ENCODE measurements at regions not wholly inside any gene's neighbourhood (a gene's known extent, or its start where the extent isn't known, plus 50 kb on each side); places are given as distances from the start of the nearest gene placed in this dataset.

GRCh38 chr5:91607675-91608074 is 224.6 kb upstream of the ARRDC3 start:
- Histone ChIP-seq H3K36me3 (no peaks in the 10 kb centered on the region), H3K4me3 (no peak overlapping the region), H3K27ac (no peak overlapping the region), H3K4me1 (no peaks in the 10 kb centered on the region), H3K27me3 (no peaks in the 10 kb centered on the region), H3K9me3 (no peaks in the 10 kb centered on the region)
- intact Hi-C loops (cut with DNase I), result no loop called here
- no peak for FAIRE-seq
- DNase-seq, result no peak
- ATAC-seq, result no peak
- no peak for TF ChIP-seq CTCF (IDR thresholded peaks at IDR 0.05)

GRCh38 chr5:91599863-91600262 is 216.7 kb upstream of the ARRDC3 start:
- H3K27ac ChIP-seq, result no peak overlapping the region
- TF ChIP-seq CTCF (IDR thresholded peaks at IDR 0.05), result no peak
- FAIRE-seq (no peak), DNase-seq (no peak), ATAC-seq (no peak)
- no peaks in the 10 kb centered on the region for H3K9me3 ChIP-seq
- 64 to 72% methylated on average over 5 of the region's 5 CpGs for WGBS, 2 donors
- H3K36me3 ChIP-seq, result no peaks in the 10 kb centered on the region
- no peaks in the 10 kb centered on the region for H3K4me1 ChIP-seq
- intact Hi-C loops (cut with DNase I), result no loop called here
- no peak overlapping the region for H3K4me3 ChIP-seq
- H3K27me3 ChIP-seq, result no peaks in the 10 kb centered on the region

- no peak for ATAC-seq
- no peak for FAIRE-seq
- no peak for DNase-seq
- no peak overlapping the region for H3K27ac ChIP-seq
- no peaks in the 10 kb centered on the region for H3K9me3 ChIP-seq
- intact Hi-C loops (cut with DNase I), result no loop called here
- H3K36me3 ChIP-seq, result no peaks in the 10 kb centered on the region
- TF ChIP-seq CTCF (IDR thresholded peaks at IDR 0.05), result no peak
- H3K4me1 ChIP-seq, result no peaks in the 10 kb centered on the region
- H3K27me3 ChIP-seq, result no peaks in the 10 kb centered on the region
- no peak overlapping the region for H3K4me3 ChIP-seq
- WGBS, 2 donors, result 56 to 65% methylated on average over 2 of the region's 2 CpGs
These were observed 215.1 kb upstream of the ARRDC3 start for GRCh38 chr5:91598216-91598615.

GRCh38 chr5:91595424-91595823 is 212.3 kb upstream of the ARRDC3 start:
- H3K4me1 ChIP-seq, result no peaks in the 10 kb centered on the region
- WGBS, 2 donors, result 67 to 81% methylated on average over 3 of the region's 3 CpGs
- ATAC-seq, result no peak
- intact Hi-C loops (cut with DNase I), result no loop called here
- H3K36me3 ChIP-seq, result no peaks in the 10 kb centered on the region
- no peak for FAIRE-seq
- H3K27me3 ChIP-seq, result no peaks in the 10 kb centered on the region
- no peaks in the 10 kb centered on the region for H3K9me3 ChIP-seq
- H3K4me3 ChIP-seq, result no peak overlapping the region
- DNase-seq, result no peak
- no peak overlapping the region for H3K27ac ChIP-seq
- TF ChIP-seq CTCF (IDR thresholded peaks at IDR 0.05), result no peak

GRCh38 chr5:91591076-91591475 is 208.0 kb upstream of the ARRDC3 start:
- no peak for TF ChIP-seq CTCF (IDR thresholded peaks at IDR 0.05)
- Histone ChIP-seq H3K36me3 (no peaks in the 10 kb centered on the region), H3K4me3 (no peak overlapping the region), H3K9me3 (no peaks in the 10 kb centered on the region), H3K4me1 (no peaks in the 10 kb centered on the region), H3K27me3 (no peaks in the 10 kb centered on the region), H3K27ac (no peak overlapping the region)
- no peak for FAIRE-seq
- no peak for ATAC-seq
- WGBS, 2 donors, result 15 to 31% methylated on average over 1 of the region's 1 CpG
- no peak for DNase-seq
- intact Hi-C loops (cut with DNase I), result no loop called here
